ENCODE measurements at regions not wholly inside any gene's neighbourhood (a gene's known extent, or its start where the extent isn't known, plus 50 kb on each side); places are given as distances from the start of the nearest gene placed in this dataset.

GRCh38 chr4:86543560-86544309 is 50.4 kb upstream of the PTPN13 start:
- FAIRE-seq, result no peak
- no peak overlapping the region for H3K4me3 ChIP-seq (ENCODE audit: control insufficient read depth in 2 of 3, extremely low read depth in 1 of 3, insufficient read depth in 2 of 3, low read depth in 1 of 3, low read length in 3 of 3)

GRCh38 chr4:86544310-86544966 is 49.7 kb upstream of the PTPN13 start:
- no peak for TF ChIP-seq CTCF (optimal IDR thresholded peaks at IDR 0.05 in 1 of 3, IDR thresholded peaks at IDR 0.05 in 1 of 3, conservative IDR thresholded peaks at IDR 0.05 in 1 of 3; ENCODE audit: extremely low read depth in 1 of 3, insufficient read depth in 2 of 3, low read length in 3 of 3)
- H3K9me1 ChIP-seq (ENCODE audit: control insufficient read depth, extremely low read depth, insufficient read depth, low read length), result no peaks in the 10 kb centered on the region
- no peak overlapping the region for H2AFZ ChIP-seq (ENCODE audit: control insufficient read depth, low read length)
- H3K4me3 ChIP-seq (ENCODE audit: control insufficient read depth in 2 of 3, extremely low read depth in 1 of 3, insufficient read depth in 2 of 3, low read depth in 1 of 3, low read length in 3 of 3), result no peak overlapping the region
- H3K27me3 ChIP-seq (ENCODE audit: control insufficient read depth, extremely low read depth, insufficient read depth, low read length), result no peaks in the 10 kb centered on the region
- peaks cover 0 to 2% of the 10 kb centered on the region in 2 experiments for H3K36me3 ChIP-seq (ENCODE audit: control insufficient read depth in 2 of 2, extremely low read depth in 1 of 2, insufficient read depth in 2 of 2, low read length in 2 of 2)
- dilution Hi-C loops (cut with MboI; ENCODE audit: extremely low pct_ligation_motif_present, low sequenced_read_pairs), result no loop called here
- H3K9ac ChIP-seq (ENCODE audit: control insufficient read depth, extremely low read depth, insufficient read depth, low read length), result no peak overlapping the region
- DNase-seq (ENCODE audit: low read depth, low spot score) (no peak), FAIRE-seq (no peak)
- no peaks in the 10 kb centered on the region for H4K20me1 ChIP-seq (ENCODE audit: control insufficient read depth, extremely low read depth, insufficient read depth, low read length)
- no peak overlapping the region for H3K27ac ChIP-seq (ENCODE audit: control insufficient read depth, insufficient read depth, low read length)
- H3K79me2 ChIP-seq (ENCODE audit: control insufficient read depth, insufficient read depth, low read length), result no peaks in the 10 kb centered on the region
- no peak overlapping the region for H3K4me2 ChIP-seq (ENCODE audit: control insufficient read depth, extremely low read depth, insufficient read depth, low read depth, low read length)
- H3K9me3 ChIP-seq (ENCODE audit: control insufficient read depth, low read depth, low read length), result no peaks in the 10 kb centered on the region
- H3K4me1 ChIP-seq (ENCODE audit: control insufficient read depth, extremely low read depth, insufficient read depth, low read length), result peaks cover 4% of the 10 kb centered on the region

More at GRCh38 chr4:86543560-86544309, 50.4 kb upstream of the PTPN13 start:
- Histone ChIP-seq H3K9me3 (ENCODE audit: control insufficient read depth, low read depth, low read length) (no peaks in the 10 kb centered on the region), H3K9ac (ENCODE audit: control insufficient read depth, extremely low read depth, insufficient read depth, low read length) (no peak overlapping the region), H4K20me1 (ENCODE audit: control insufficient read depth, extremely low read depth, insufficient read depth, low read length) (no peaks in the 10 kb centered on the region), H3K4me2 (ENCODE audit: control insufficient read depth, extremely low read depth, insufficient read depth, low read depth, low read length) (no peak overlapping the region), H3K4me1 (ENCODE audit: control insufficient read depth, extremely low read depth, insufficient read depth, low read length) (no peaks in the 10 kb centered on the region), H3K36me3 (ENCODE audit: control insufficient read depth in 2 of 2, extremely low read depth in 1 of 2, insufficient read depth in 2 of 2, low read length in 2 of 2) (peaks cover 0 to 2% of the 10 kb centered on the region in 2 experiments), H3K79me2 (ENCODE audit: control insufficient read depth, insufficient read depth, low read length) (no peaks in the 10 kb centered on the region), H3K27me3 (ENCODE audit: control insufficient read depth, extremely low read depth, insufficient read depth, low read length) (no peaks in the 10 kb centered on the region), H3K9me1 (ENCODE audit: control insufficient read depth, extremely low read depth, insufficient read depth, low read length) (no peaks in the 10 kb centered on the region), H3K27ac (ENCODE audit: control insufficient read depth, insufficient read depth, low read length) (no peak overlapping the region), H2AFZ (ENCODE audit: control insufficient read depth, low read length) (no peak overlapping the region)
- TF ChIP-seq EZH2 (IDR thresholded peaks at IDR 0.05; ENCODE audit: low read length), result no peak
- no peak for TF ChIP-seq CTCF (optimal IDR thresholded peaks at IDR 0.05 in 1 of 3, IDR thresholded peaks at IDR 0.05 in 1 of 3, conservative IDR thresholded peaks at IDR 0.05 in 1 of 3; ENCODE audit: extremely low read depth in 1 of 3, insufficient read depth in 2 of 3, low read length in 3 of 3)
- DNase-seq (ENCODE audit: low read depth, low spot score), result no peak
- dilution Hi-C loops (cut with MboI; ENCODE audit: extremely low pct_ligation_motif_present, low sequenced_read_pairs), result no loop called here

Small RNA genes lying in the stretch of these regions (small RNA-seq; reads per million reads assigned to genes)
- 0.07 to 5.3 (median 2.8) reads per million in 3 experiments for gene MIR4452 (ENCODE audit: insufficient read length in 3 of 3, low read depth in 3 of 3, low replicate concordance in 1 of 3)

All from keratinocyte (primary cell).